Right renal pelvis (tissue), 4 donors: ENCODE measurements at regions not wholly inside any gene's neighbourhood (a gene's known extent, or its start where the extent isn't known, plus 50 kb on each side); places are given as distances from the start of the nearest gene placed in this dataset.

Source experiments
- DNase-seq, 4 donors: peaks; one replicate each; pipeline ENCODE4 v3.0.0-alpha.2; 2013; ENCODE audit warnings: low read depth in 4 of 4, low spot score in 3 of 4, missing footprints in 1 of 4

- DNase-seq: no peak
These were observed 51.0 kb upstream of the RBBP8 start for GRCh38 chr18:22882084-22882483.

GRCh38 chr18:22883179-22883578 lies 49.9 kb upstream of the RBBP8 start:
- DNase-seq: no peak
